ENCODE measurements at regions not wholly inside any gene's neighbourhood (a gene's known extent, or its start where the extent isn't known, plus 50 kb on each side); places are given as distances from the start of the nearest gene placed in this dataset.

DNA sequence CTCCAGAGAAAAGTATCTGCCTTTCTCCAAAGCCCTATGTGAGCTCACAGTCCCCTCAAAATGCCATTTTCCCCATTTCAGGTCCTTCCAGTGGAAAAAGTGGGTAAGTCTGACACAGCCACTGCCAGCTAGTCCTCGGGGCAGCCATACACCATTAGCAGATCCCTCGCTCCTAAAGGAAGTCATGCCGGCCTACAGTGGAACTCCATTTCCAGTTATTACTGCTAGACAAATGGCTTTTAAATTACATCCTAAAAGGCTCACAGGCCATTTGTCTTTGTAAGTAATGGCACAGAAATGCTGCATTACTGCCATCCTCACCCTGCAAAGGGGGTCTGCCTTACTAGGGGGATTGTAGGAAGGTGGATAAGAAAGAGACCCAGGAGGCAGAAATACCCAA lies 259.4 kb upstream of the SIX2 start:
- H3K27me3 ChIP-seq (ENCODE audit: insufficient read depth, poor library complexity, severe bottlenecking) = peaks cover 3% of the 10 kb centered on the region

DNA sequence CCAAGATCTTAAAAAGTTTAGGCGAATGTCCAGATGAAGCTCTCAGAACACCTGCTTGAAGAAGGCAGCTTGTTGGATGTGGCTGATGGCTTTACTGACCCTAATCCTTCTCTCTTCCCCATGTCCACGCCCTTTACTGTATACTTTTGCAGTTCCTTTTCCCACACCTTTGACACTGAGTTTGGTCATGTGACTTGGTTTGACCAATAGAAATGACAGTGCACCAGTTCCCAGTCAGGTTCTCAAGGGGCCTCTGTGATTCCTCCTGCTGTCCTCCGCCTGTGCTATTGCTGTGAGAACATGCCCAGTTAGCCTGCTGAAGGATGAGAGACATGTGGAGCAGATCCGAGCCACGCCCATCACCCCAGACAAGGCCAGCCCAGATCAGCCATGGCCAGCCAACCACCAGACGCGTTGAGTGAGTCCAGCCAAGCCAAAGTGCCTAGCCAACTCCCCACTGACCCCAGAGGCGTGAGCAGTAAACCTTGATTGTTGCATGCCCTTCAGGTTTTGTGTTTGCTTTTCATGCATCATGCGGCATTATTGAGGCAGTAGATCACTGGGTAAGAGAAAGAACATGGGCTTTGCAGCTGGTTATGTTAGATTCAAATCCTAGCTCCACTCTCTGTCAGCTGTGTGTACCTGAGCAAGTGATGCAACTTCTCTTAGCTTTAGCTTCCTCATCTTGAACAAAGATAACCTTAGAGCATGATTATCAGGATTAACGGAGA lies 258.0 kb upstream of the SIX2 start:
- no peak for TF ChIP-seq GABPA (IDR thresholded peaks at IDR 0.05; ENCODE audit: low read depth)
- no peak overlapping the region for H3K27ac ChIP-seq (replicated peaks)
- no peak for DNase-seq (ENCODE audit: low read depth in 1 of 2, low spot score in 1 of 2)
- H3K4me3 ChIP-seq (replicated peaks; ENCODE audit: insufficient read depth, low read length) = no peak overlapping the region
- H3K27me3 ChIP-seq (ENCODE audit: insufficient read depth, poor library complexity, severe bottlenecking) = no peaks in the 10 kb centered on the region

More for the DNA sequence above, 259.4 kb upstream of the SIX2 start:
- TF ChIP-seq, protein P1, sequence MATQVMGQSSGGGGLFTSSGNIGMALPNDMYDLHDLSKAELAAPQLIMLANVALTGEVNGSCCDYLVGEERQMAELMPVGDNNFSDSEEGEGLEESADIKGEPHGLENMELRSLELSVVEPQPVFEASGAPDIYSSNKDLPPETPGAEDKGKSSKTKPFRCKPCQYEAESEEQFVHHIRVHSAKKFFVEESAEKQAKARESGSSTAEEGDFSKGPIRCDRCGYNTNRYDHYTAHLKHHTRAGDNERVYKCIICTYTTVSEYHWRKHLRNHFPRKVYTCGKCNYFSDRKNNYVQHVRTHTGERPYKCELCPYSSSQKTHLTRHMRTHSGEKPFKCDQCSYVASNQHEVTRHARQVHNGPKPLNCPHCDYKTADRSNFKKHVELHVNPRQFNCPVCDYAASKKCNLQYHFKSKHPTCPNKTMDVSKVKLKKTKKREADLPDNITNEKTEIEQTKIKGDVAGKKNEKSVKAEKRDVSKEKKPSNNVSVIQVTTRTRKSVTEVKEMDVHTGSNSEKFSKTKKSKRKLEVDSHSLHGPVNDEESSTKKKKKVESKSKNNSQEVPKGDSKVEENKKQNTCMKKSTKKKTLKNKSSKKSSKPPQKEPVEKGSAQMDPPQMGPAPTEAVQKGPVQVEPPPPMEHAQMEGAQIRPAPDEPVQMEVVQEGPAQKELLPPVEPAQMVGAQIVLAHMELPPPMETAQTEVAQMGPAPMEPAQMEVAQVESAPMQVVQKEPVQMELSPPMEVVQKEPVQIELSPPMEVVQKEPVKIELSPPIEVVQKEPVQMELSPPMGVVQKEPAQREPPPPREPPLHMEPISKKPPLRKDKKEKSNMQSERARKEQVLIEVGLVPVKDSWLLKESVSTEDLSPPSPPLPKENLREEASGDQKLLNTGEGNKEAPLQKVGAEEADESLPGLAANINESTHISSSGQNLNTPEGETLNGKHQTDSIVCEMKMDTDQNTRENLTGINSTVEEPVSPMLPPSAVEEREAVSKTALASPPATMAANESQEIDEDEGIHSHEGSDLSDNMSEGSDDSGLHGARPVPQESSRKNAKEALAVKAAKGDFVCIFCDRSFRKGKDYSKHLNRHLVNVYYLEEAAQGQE (IDR thresholded peaks at IDR 0.05; ENCODE audit: insufficient replicate concordance, low read depth) = no peak
- no peak for TF ChIP-seq SPI1 (IDR thresholded peaks at IDR 0.05; ENCODE audit: borderline replicate concordance, low read depth)
- TF ChIP-seq GABPA (IDR thresholded peaks at IDR 0.05; ENCODE audit: low read depth) = no peak
- no peak for TF ChIP-seq POLR2AphosphoS5 (IDR thresholded peaks at IDR 0.05; ENCODE audit: low read depth)
- TF ChIP-seq, protein P2, sequence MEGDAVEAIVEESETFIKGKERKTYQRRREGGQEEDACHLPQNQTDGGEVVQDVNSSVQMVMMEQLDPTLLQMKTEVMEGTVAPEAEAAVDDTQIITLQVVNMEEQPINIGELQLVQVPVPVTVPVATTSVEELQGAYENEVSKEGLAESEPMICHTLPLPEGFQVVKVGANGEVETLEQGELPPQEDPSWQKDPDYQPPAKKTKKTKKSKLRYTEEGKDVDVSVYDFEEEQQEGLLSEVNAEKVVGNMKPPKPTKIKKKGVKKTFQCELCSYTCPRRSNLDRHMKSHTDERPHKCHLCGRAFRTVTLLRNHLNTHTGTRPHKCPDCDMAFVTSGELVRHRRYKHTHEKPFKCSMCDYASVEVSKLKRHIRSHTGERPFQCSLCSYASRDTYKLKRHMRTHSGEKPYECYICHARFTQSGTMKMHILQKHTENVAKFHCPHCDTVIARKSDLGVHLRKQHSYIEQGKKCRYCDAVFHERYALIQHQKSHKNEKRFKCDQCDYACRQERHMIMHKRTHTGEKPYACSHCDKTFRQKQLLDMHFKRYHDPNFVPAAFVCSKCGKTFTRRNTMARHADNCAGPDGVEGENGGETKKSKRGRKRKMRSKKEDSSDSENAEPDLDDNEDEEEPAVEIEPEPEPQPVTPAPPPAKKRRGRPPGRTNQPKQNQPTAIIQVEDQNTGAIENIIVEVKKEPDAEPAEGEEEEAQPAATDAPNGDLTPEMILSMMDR (IDR thresholded peaks at IDR 0.05; ENCODE audit: insufficient read depth, low read length) = no peak
- Histone ChIP-seq H3K4me3 (replicated peaks; ENCODE audit: insufficient read depth, low read length) (no peak overlapping the region), H3K27ac (replicated peaks) (no peak overlapping the region)
- DNase-seq (ENCODE audit: low read depth in 1 of 2, low spot score in 1 of 2) = no peak

DNA sequence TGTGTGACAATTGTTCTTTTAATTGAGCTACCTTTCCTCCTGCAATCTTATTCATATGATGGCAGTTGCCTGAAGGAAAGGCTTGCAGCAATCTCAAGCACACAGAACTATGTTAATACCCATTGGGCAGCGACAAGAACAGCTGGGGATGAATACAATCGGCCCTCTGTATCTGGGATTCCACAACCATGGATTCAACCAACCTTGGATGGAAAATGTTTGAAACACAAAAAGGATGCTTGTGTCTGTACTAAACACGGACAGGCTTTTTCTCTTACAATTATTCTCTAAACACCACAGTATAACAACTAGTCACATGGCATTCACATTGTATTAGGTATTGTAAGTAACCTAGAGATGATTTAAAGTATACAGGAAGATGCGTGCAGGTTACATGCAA lies 256.1 kb upstream of the SIX2 start:
- TF ChIP-seq, protein P1 (IDR thresholded peaks at IDR 0.05; ENCODE audit: insufficient replicate concordance, low read depth) = no peak
- TF ChIP-seq POLR2AphosphoS5 (IDR thresholded peaks at IDR 0.05; ENCODE audit: low read depth) (no peak), GABPA (IDR thresholded peaks at IDR 0.05; ENCODE audit: low read depth) (no peak), SPI1 (IDR thresholded peaks at IDR 0.05; ENCODE audit: borderline replicate concordance, low read depth) (no peak)
- TF ChIP-seq, protein P2 (IDR thresholded peaks at IDR 0.05; ENCODE audit: insufficient read depth, low read length) = no peak
- Histone ChIP-seq H3K27me3 (ENCODE audit: insufficient read depth, poor library complexity, severe bottlenecking) (no peaks in the 10 kb centered on the region), H3K4me3 (replicated peaks; ENCODE audit: insufficient read depth, low read length) (no peak overlapping the region), H3K27ac (replicated peaks) (no peak overlapping the region)
- DNase-seq (ENCODE audit: low read depth in 1 of 2, low spot score in 1 of 2) = no peak

DNA sequence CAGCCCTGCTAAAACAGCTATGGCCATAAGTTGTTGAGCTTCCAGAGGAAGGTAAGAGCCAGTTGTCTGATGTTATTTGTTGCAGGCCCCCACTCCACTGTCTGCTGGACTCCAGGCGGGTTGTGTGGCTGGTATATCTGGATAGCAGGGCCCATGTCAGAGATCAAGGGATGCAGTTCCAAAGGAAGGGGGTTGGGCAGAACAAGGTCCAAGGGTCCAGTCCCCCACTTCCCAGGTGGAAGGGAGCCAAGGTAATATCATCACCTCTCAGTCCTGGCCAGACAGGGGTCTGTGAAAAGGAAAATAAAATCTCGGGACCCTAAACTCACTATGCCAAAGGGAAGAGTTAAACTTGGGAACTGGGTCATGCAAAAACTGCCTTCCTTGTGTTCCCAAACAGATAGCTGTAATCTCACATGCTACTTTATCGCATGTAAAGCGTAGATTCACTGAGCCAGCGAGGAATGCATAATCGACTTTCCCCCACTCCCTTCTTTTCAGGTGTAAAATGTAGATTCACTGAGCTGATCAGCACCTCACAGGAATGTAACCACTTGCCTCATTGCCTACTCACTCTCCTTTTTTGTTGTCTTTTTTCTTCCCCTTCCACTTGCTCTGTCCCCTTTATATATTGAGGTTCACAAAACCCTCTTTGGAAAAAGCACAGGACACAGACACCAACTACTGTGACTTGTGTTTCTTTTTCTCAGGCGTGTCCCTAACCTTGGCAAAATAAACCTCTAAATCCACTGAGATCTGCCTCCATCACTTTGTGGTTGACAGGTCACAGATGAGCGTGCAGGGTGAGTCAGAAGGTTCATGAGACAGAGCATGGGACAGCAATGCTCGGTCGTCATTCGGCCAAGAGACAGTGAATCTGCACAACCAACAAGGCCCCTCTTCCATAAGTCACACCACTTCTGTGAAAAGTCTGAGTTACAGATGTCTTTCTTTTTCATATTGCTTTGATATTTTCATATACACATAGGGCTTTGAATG lies 255.3 kb upstream of the SIX2 start:
- DNase-seq (ENCODE audit: low read depth in 1 of 2, low spot score in 1 of 2) = no peak
- TF ChIP-seq, protein P2 (IDR thresholded peaks at IDR 0.05; ENCODE audit: insufficient read depth, low read length) = no peak
- TF ChIP-seq POLR2AphosphoS5 (IDR thresholded peaks at IDR 0.05; ENCODE audit: low read depth) = no peak
- TF ChIP-seq, protein P1 (IDR thresholded peaks at IDR 0.05; ENCODE audit: insufficient replicate concordance, low read depth) = no peak
- TF ChIP-seq SPI1 (IDR thresholded peaks at IDR 0.05; ENCODE audit: borderline replicate concordance, low read depth) = no peak
- no peak for TF ChIP-seq GABPA (IDR thresholded peaks at IDR 0.05; ENCODE audit: low read depth)

More for the DNA sequence above, 255.3 kb upstream of the SIX2 start:
- H3K4me3 ChIP-seq (replicated peaks; ENCODE audit: insufficient read depth, low read length) = no peak overlapping the region
- no peaks in the 10 kb centered on the region for H3K27me3 ChIP-seq (ENCODE audit: insufficient read depth, poor library complexity, severe bottlenecking)
- H3K27ac ChIP-seq (replicated peaks) = no peak overlapping the region
